Gastroesophageal sphincter (tissue), 2 donors: ENCODE measurements at regions not wholly inside any gene's neighbourhood (a gene's known extent, or its start where the extent isn't known, plus 50 kb on each side); places are given as distances from the start of the nearest gene placed in this dataset.

Source experiments
- EP300 ChIP-seq: sonication (generic); formaldehyde crosslinking; IDR thresholded peaks from one replicate; pipeline ENCODE4 v1.6.1; 2017; ENCODE audit warnings: antibody characterized with exemption, mild to moderate bottlenecking
- POLR2A ChIP-seq, 2 donors: fragments of 450-650 bp; IDR thresholded peaks; one replicate each; pipeline ENCODE4 v1.6.1; 2017; ENCODE audit warnings: antibody characterized with exemption in 2 of 2, mild to moderate bottlenecking in 2 of 2, moderate library complexity in 1 of 2
- POLR2AphosphoS5 ChIP-seq: sonication (generic); formaldehyde crosslinking; IDR thresholded peaks from one replicate; pipeline ENCODE4 v1.6.1; 2017; ENCODE audit warnings: antibody characterized with exemption

DNA sequence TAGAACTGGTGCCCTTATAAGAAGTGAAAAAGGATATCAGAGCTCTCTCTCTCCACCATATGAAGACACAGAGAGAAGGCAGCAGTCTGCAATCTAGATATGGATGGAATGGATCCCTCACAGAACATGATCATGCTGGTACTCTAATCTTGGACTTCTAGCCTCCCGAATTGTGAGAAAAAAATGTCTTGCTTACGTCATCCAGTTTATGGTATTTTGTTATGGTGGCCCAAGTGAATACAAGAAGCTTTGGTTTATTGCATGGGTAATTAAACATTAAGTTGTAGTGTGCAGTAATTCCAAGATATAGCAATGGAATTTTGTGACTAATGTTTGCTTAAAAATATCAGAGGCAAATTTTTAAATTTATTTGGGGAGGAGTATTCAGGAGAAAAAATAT, 1667.4 kb upstream of the SLC39A10 start:
- no peak for TF ChIP-seq EP300
- TF ChIP-seq POLR2A (IDR thresholded peaks at IDR 0.05) = no peak
- no peak for TF ChIP-seq POLR2AphosphoS5
